H1 (cell line): ENCODE measurements at regions not wholly inside any gene's neighbourhood (a gene's known extent, or its start where the extent isn't known, plus 50 kb on each side); places are given as distances from the start of the nearest gene placed in this dataset.

Source experiments
- CTCF ChIA-PET: fragments of 300-600 bp; sonication (Branson Sonifier 250); formaldehyde crosslinking; loops from one replicate; lab custom pipeline; 2021; ENCODE audit not compliant: partially characterized antibody; lab: Charles Lee
- POLR2A ChIA-PET: fragments of 300-600 bp; sonication (Branson Sonifier 250); formaldehyde crosslinking; loops from one replicate; lab custom pipeline; 2021; ENCODE audit warnings: inconsistent platforms; ENCODE audit not compliant: partially characterized antibody; lab: Charles Lee
- DNase-seq, 2 experiments: peaks; one replicate each; pipeline versions ENCODE4 v3.0.0 to v3.0.0-alpha.2; 2010 to 2022; ENCODE audit warnings: low spot score in 2 of 2, low read depth in 1 of 2, mixed read lengths in 1 of 2
- FAIRE-seq: peaks from 2 replicates; lab custom pipeline; 2011; peaks lifted over from hg19 to GRCh38; lab: Jason Lieb, UNC
- H2AFZ ChIP-seq: 2 replicates; pipeline ENCODE4 v1.8.1; 2012; ENCODE audit warnings: low read length, inconsistent platforms
- H2AK5ac ChIP-seq: 2 replicates; pipeline ENCODE4 v1.6.1; 2013; ENCODE audit warnings: low read depth, low read length
- H2BK120ac ChIP-seq: replicated peaks from 2 replicates; pipeline ENCODE3; 2013; ENCODE audit warnings: low read depth, low read length, inconsistent platforms
- H2BK12ac ChIP-seq: 2 replicates; pipeline ENCODE4 v1.6.1; 2013; ENCODE audit warnings: low read depth, low read length
- H2BK15ac ChIP-seq: 2 replicates; pipeline ENCODE4 v1.6.1; 2013; ENCODE audit warnings: low read length
- H2BK20ac ChIP-seq: 2 replicates; pipeline ENCODE4 v1.6.1; 2013; ENCODE audit warnings: low read length
- H2BK5ac ChIP-seq: 2 replicates; pipeline ENCODE4 v1.6.1; 2013; ENCODE audit warnings: low read depth, low read length
- H3K14ac ChIP-seq: 2 replicates; pipeline ENCODE4 v1.6.1; 2013; ENCODE audit warnings: inconsistent platforms; ENCODE audit not compliant: insufficient read length
- H3K18ac ChIP-seq: 2 replicates; pipeline ENCODE4 v1.6.1; 2013; ENCODE audit warnings: low read length; ENCODE audit errors: extremely low read depth
- H3K23ac ChIP-seq: 2 replicates; pipeline ENCODE4 v1.6.1; 2013; ENCODE audit warnings: inconsistent platforms; ENCODE audit not compliant: insufficient read length
- H3K23me2 ChIP-seq: 2 replicates; pipeline ENCODE4 v1.6.1; 2013; ENCODE audit warnings: low read depth, low read length
- H3K27ac ChIP-seq: 2 replicates; pipeline ENCODE4 v1.6.1; 2011; ENCODE audit warnings: low read depth, low read length, inconsistent platforms
- H3K27me3 ChIP-seq, 4 experiments: replicated peaks in 1 of 4; 1 replicate in 1 of 4; 2 replicates in 3 of 4; pipeline versions ENCODE4 v1.6.1 to v1.8.1; 2011 to 2013; ENCODE audit warnings: low read length in 3 of 4, mild to moderate bottlenecking in 3 of 4, inconsistent platforms in 2 of 4, mixed read lengths in 2 of 4, moderate library complexity in 1 of 4; ENCODE audit not compliant: control insufficient read depth in 3 of 4, insufficient read depth in 3 of 4; ENCODE audit errors: extremely low read depth in 1 of 4
- H3K36me3 ChIP-seq, 4 experiments: 2 replicates each; pipeline versions ENCODE4 v1.6.1 to v1.8.1; 2011 to 2013; ENCODE audit warnings: mild to moderate bottlenecking in 4 of 4, low read length in 3 of 4, moderate library complexity in 2 of 4, control low read depth in 1 of 4, inconsistent platforms in 1 of 4; ENCODE audit not compliant: insufficient read depth in 4 of 4, control insufficient read depth in 2 of 4
- H3K4ac ChIP-seq: replicated peaks from 2 replicates; pipeline ENCODE3; 2013; ENCODE audit warnings: low read length, low read depth, mixed read lengths, inconsistent platforms; ENCODE audit not compliant: insufficient read length
- H3K4me1 ChIP-seq, 4 experiments: replicated peaks in 1 of 4; 1 replicate in 1 of 4; 2 replicates in 3 of 4; pipeline versions ENCODE4 v1.6.1 to v1.8.1; 2011 to 2013; ENCODE audit warnings: low read length in 3 of 4, inconsistent platforms in 2 of 4, mixed read lengths in 1 of 4; ENCODE audit not compliant: insufficient read depth in 4 of 4, control insufficient read depth in 3 of 4
- H3K4me2 ChIP-seq, 2 experiments: 2 replicates each; pipeline versions ENCODE4 v1.6.1 to v1.8.1; 2011 to 2013; ENCODE audit warnings: low read depth in 2 of 2, low read length in 2 of 2, control low read depth in 1 of 2, inconsistent platforms in 1 of 2, mild to moderate bottlenecking in 1 of 2; ENCODE audit not compliant: insufficient read depth in 1 of 2
- H3K4me3 ChIP-seq, 4 experiments: fragments of 200-600, 300-600 bp in 1 of 4; sonication (generic), shearing (Covaris generic), sonication (Bioruptor Twin) in 1 of 4; 2 replicates each; pipeline versions ENCODE4 v1.5.1 to v1.8.1; 2011 to 2016; ENCODE audit warnings: low read length in 4 of 4, low read depth in 3 of 4, control low read depth in 2 of 4, inconsistent platforms in 2 of 4, mild to moderate bottlenecking in 2 of 4, mixed read lengths in 1 of 4, moderate library complexity in 1 of 4; ENCODE audit not compliant: insufficient read depth in 2 of 4; ENCODE audit errors: extremely low read depth in 1 of 4
- H3K56ac ChIP-seq: replicated peaks from 2 replicates; pipeline ENCODE3; 2013; ENCODE audit warnings: low read depth, mild to moderate bottlenecking, mixed read lengths, low read length, inconsistent platforms; ENCODE audit not compliant: insufficient read length
- H3K79me1 ChIP-seq: 2 replicates; pipeline ENCODE4 v1.6.1; 2013; ENCODE audit warnings: low read depth, low read length, control low read depth
- H3K79me2 ChIP-seq, 2 experiments: 2 replicates each; pipeline versions ENCODE4 v1.6.1 to v1.8.1; 2012 to 2013; ENCODE audit warnings: low read length in 2 of 2, mild to moderate bottlenecking in 2 of 2, inconsistent platforms in 1 of 2; ENCODE audit not compliant: insufficient read depth in 2 of 2, control insufficient read depth in 1 of 2
- H3K9ac ChIP-seq, 4 experiments: replicated peaks in 1 of 4; 1 replicate in 1 of 4; 2 replicates in 3 of 4; pipeline versions ENCODE4 v1.6.1 to v1.8.1; 2011 to 2013; ENCODE audit warnings: low read depth in 3 of 4, low read length in 3 of 4, control low read depth in 2 of 4, mild to moderate bottlenecking in 2 of 4, moderate library complexity in 2 of 4, inconsistent platforms in 1 of 4; ENCODE audit errors: extremely low read depth in 1 of 4
- H3K9me3 ChIP-seq, 2 experiments: 2 replicates each; pipeline versions ENCODE4 v1.6.1 to v1.8.1; 2012 to 2013; ENCODE audit warnings: mild to moderate bottlenecking in 2 of 2, moderate library complexity in 2 of 2, control low read depth in 1 of 2, inconsistent platforms in 1 of 2, low read depth in 1 of 2, low read length in 1 of 2, mixed read lengths in 1 of 2; ENCODE audit not compliant: insufficient read depth in 2 of 2
- H4K20me1 ChIP-seq, 2 experiments: replicated peaks in 1 of 2; 2 replicates each; pipeline versions ENCODE3 to v1.8.1; 2011 to 2013; ENCODE audit warnings: inconsistent platforms in 2 of 2, low read length in 2 of 2, mild to moderate bottlenecking in 1 of 2; ENCODE audit not compliant: insufficient read depth in 2 of 2, control insufficient read depth in 1 of 2
- H4K5ac ChIP-seq: 2 replicates; pipeline ENCODE4 v1.6.1; 2013; ENCODE audit warnings: low read length, low read depth, mixed read lengths, inconsistent platforms; ENCODE audit not compliant: insufficient read length
- H4K8ac ChIP-seq: 2 replicates; pipeline ENCODE4 v1.8.0; 2013; ENCODE audit warnings: mild to moderate bottlenecking, moderate library complexity, low read length, inconsistent platforms; ENCODE audit not compliant: insufficient read depth; ENCODE audit errors: extremely low read depth
- H4K91ac ChIP-seq: replicated peaks from 2 replicates; pipeline ENCODE3; 2013; ENCODE audit warnings: low read length, mixed read lengths, inconsistent platforms; ENCODE audit not compliant: insufficient read length
- CHD2 ChIP-seq: IDR thresholded peaks from 2 replicates; pipeline ENCODE4 v1.6.1; 2012; ENCODE audit warnings: low read length, improper control_type of control experiment
- RAD21 ChIP-seq, 2 experiments: IDR thresholded peaks in 1 of 2; conservative IDR thresholded peaks in 1 of 2; 2 replicates each; pipeline ENCODE4 v1.6.1; 2011; ENCODE audit warnings: low read depth in 2 of 2, low read length in 2 of 2, improper control_type of control experiment in 1 of 2, inconsistent platforms in 1 of 2, mild to moderate bottlenecking in 1 of 2, moderate library complexity in 1 of 2
- SAP30 ChIP-seq: fragments of 300-600 bp; sonication (generic); IDR thresholded peaks from 2 replicates; pipeline ENCODE4 v1.7.1; 2012; ENCODE audit warnings: low read length, moderate library complexity, mild to moderate bottlenecking, inconsistent platforms; ENCODE audit not compliant: insufficient read depth, insufficient replicate concordance
- SIN3A ChIP-seq, 2 experiments: IDR thresholded peaks in 1 of 2; conservative IDR thresholded peaks in 1 of 2; 2 replicates each; pipeline ENCODE4 v1.6.1; 2011 to 2012; ENCODE audit warnings: low read length in 2 of 2, improper control_type of control experiment in 1 of 2, low read depth in 1 of 2, mild to moderate bottlenecking in 1 of 2
- SUZ12 ChIP-seq: fragments of 200-600 bp; sonication (generic); IDR thresholded peaks from 2 replicates; pipeline ENCODE4 v1.6.1; 2012; ENCODE audit warnings: mild to moderate bottlenecking, inconsistent platforms, low read length, moderate library complexity, mixed read lengths
- TBP ChIP-seq: IDR thresholded peaks from 2 replicates; pipeline ENCODE4 v1.6.1; 2011; ENCODE audit warnings: low read depth, low read length, improper control_type of control experiment
- WGBS, 2 experiments: shearing (Covaris generic) in 1 of 2; methylation state at CpG; one replicate each; pipeline versions ENCODE4 v1.1.6 to v1.1.7; 2013 to 2015; ENCODE audit warnings: low lambda C conversion rate in 2 of 2, mixed read lengths in 2 of 2, inconsistent platforms in 1 of 2, low coverage in 1 of 2, missing lambda C conversion rate in 1 of 2; ENCODE audit not compliant: insufficient replicate concordance in 2 of 2, insufficient coverage in 1 of 2, insufficient read length in 1 of 2; ENCODE audit errors: extremely low coverage in 1 of 2, missing lambda C conversion rate in 1 of 2; 5-methylcytosine and 5-hydroxymethylcytosine counted together
- TF ChIP-seq, protein P1 (sequence below): IDR thresholded peaks from 2 replicates; pipeline ENCODE4 v1.6.1; 2012; ENCODE audit warnings: inconsistent platforms

DNA sequence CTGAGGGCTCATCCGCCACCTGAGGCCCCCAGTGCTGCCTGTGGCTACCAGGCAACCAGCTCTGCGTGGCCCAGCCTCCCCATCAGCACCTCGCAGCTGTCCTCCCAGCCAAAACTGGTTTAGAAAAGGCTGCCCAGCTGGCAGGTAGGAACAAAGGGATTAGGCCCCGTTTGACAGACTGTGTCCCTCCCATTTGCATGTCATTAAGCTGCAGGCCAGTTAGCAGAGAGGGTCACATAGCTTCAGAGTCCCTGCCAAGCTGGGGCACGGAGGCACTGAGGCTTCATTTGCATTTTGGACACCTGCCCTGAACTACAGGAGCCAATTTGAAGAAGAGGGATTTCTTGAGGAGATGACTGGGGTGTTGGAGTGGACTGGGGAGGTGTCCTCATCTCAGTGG is 177.9 kb downstream of the TLE3 start:
- H3K4me3 ChIP-seq, result no peak overlapping the region
- no peak overlapping the region for H4K5ac ChIP-seq
- H3K79me1 ChIP-seq, result no peaks in the 10 kb centered on the region
- CTCF ChIA-PET, result interaction anchor here (0.9 to 1.2 kb wide), 3 partner anchors 16 to 439 kb away, joined by 3 to 4 read pairs (median 3); no protein-coding TSS in a partner anchor
- no peak overlapping the region for H4K8ac ChIP-seq
- H3K36me3 ChIP-seq, result no peaks in the 10 kb centered on the region
- no peak overlapping the region for H3K4ac ChIP-seq
- H2BK5ac ChIP-seq, result no peak overlapping the region
- H3K23ac ChIP-seq, result no peak overlapping the region
- H3K23me2 ChIP-seq, result no peaks in the 10 kb centered on the region; the same call in 1 of the 2 replicates
- H2BK120ac ChIP-seq, result no peak overlapping the region
- TF ChIP-seq SIN3A (conservative IDR thresholded peaks at IDR 0.05 in 1 of 2, IDR thresholded peaks at IDR 0.05 in 1 of 2; ENCODE audit: low read depth in 1 of 2, low read length in 2 of 2) (peak; percentile 99 to 100), RAD21 (IDR thresholded peaks at IDR 0.05 in 1 of 2, conservative IDR thresholded peaks at IDR 0.05 in 1 of 2; ENCODE audit: low read depth in 2 of 2, low read length in 2 of 2) (no peak), TBP (no peak), SAP30 (peak; percentile 97), CHD2 (no peak), SUZ12 (no peak)
- TF ChIP-seq, protein P1, sequence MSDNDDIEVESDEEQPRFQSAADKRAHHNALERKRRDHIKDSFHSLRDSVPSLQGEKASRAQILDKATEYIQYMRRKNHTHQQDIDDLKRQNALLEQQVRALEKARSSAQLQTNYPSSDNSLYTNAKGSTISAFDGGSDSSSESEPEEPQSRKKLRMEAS, result 0 out of 2 replicates have a peak, but pooled peaks have one; percentile 35
- H2BK15ac ChIP-seq, result no peak overlapping the region
- peak overlapping the region in 1 of 2 experiments; percentile 10; a peak in 2 of 4 replicates for H3K4me2 ChIP-seq
- H3K9me3 ChIP-seq, result peaks cover 4 to 8% of the 10 kb centered on the region in 2 experiments; a peak in 2 of 4 replicates
- H3K79me2 ChIP-seq, result no peaks in the 10 kb centered on the region
- H2BK12ac ChIP-seq, result no peak overlapping the region
- no peak overlapping the region for H4K91ac ChIP-seq
- no peak overlapping the region for H3K9ac ChIP-seq
- H4K20me1 ChIP-seq, result no peaks in the 10 kb centered on the region
- no peak overlapping the region for H2AK5ac ChIP-seq
- H2BK20ac ChIP-seq, result no peak overlapping the region
- H3K18ac ChIP-seq, result no peak overlapping the region
- WGBS, 2 experiments, result 27% methylated on average over 5 of the region's 5 CpGs; no CpG with 5 or more reads in 1 of the 2 experiments
- POLR2A ChIA-PET, result no interaction called here
- FAIRE-seq (peak; percentile 28), DNase-seq (no peak)
- peaks cover 3 to 18% (median 11%) of the 10 kb centered on the region in 4 experiments for H3K4me1 ChIP-seq
- no peak overlapping the region for H3K27ac ChIP-seq
- no peak overlapping the region for H3K56ac ChIP-seq
- H3K14ac ChIP-seq, result no peak overlapping the region
- no peaks in the 10 kb centered on the region for H3K27me3 ChIP-seq
- no peak overlapping the region for H2AFZ ChIP-seq
